CD4-positive, alpha-beta T cell treated with Interleukin-2 at 100 ng/mL for 4 hours (primary cell): ENCODE measurements at regions not wholly inside any gene's neighbourhood (a gene's known extent, or its start where the extent isn't known, plus 50 kb on each side); places are given as distances from the start of the nearest gene placed in this dataset.

ENCODE experiments used
- DNase-seq: peaks from one replicate; pipeline ENCODE4 v3.0.0-alpha.2; 2020; ENCODE audit warnings: low spot score

DNA sequence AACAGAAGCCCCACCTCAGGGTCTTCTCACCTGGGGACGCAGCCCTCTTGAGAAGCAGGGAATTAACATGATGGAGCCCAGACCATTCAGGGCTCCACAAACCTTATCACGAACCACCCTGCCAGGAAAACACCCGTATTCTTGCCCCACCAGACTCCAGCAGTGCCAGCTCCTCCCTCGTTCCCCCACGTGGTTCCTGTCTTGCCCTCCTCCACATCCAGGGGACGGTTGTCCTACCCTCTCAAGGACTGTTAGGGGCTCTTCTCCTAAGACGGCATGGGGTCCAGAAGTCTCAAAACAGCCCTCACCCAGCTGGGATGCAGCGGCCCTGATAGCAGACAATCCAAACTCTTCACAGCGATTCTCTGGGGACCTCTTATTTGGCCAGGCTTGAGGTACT lies 372.2 kb upstream of the HS6ST1 start:
- DNase-seq: no peak

- no peak for DNase-seq
Observed at GRCh38 chr2:128691526-128691925, 372.9 kb upstream of the HS6ST1 start.

- DNase-seq: no peak
Observed at GRCh38 chr2:128692895-128693742, 374.5 kb upstream of the HS6ST1 start.

- no peak for DNase-seq
Observed at GRCh38 chr2:128693743-128694029, 375.0 kb upstream of the HS6ST1 start.

- DNase-seq: no peak
Observed at GRCh38 chr2:128695646-128696220, 377.1 kb upstream of the HS6ST1 start.

GRCh38 chr2:128696421-128696820 lies 377.8 kb upstream of the HS6ST1 start:
- no peak for DNase-seq

- DNase-seq: no peak
Observed at GRCh38 chr2:128701418-128701817, 382.8 kb upstream of the HS6ST1 start.

DNA sequence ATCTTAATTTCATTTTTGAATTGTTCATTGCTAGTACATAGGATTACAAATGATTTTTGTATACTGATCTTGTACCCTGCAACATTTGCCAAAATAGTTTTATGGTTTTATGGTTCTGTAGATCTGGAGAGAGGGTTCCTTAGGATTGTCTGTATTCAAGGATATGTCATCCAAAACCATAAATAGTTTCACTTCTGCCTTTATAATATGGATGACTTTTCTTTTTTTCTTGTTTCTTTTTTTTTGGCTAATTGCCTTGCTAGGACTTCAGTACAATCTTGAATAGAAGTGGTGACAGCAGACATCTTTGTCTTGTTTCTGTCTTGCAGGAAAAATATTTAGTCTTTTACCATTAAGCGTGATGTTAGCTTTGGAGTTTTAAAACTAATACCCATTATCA lies 383.9 kb upstream of the HS6ST1 start:
- DNase-seq: no peak

GRCh38 chr2:128708106-128708816 lies 389.6 kb upstream of the HS6ST1 start:
- DNase-seq: no peak

DNA sequence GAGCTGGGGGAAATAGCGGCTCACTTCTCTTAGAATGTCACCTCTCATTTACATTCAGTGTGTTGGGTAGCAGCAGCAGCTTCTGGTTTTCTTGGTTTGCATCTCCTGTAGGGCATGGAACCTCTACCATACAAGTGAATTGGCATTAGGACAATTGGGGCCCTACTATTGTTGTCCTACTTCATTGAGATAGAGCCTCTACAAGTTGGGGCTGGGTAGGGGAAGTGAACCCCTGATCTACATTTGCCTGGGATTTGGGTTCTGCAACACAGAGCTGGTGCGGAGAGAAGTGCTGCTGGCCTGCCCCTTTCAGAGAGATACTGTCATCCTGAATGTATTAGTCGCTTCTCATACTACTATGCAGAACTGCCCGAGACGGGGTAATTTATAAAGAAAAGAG lies 391.6 kb upstream of the HS6ST1 start:
- no peak for DNase-seq

GRCh38 chr2:128710729-128711128 lies 392.1 kb upstream of the HS6ST1 start:
- DNase-seq: no peak

- no peak for DNase-seq
Observed at GRCh38 chr2:128714285-128714684, 395.6 kb upstream of the HS6ST1 start.

- DNase-seq: no peak
Observed at GRCh38 chr2:128714851-128715312, 396.2 kb upstream of the HS6ST1 start.

DNA sequence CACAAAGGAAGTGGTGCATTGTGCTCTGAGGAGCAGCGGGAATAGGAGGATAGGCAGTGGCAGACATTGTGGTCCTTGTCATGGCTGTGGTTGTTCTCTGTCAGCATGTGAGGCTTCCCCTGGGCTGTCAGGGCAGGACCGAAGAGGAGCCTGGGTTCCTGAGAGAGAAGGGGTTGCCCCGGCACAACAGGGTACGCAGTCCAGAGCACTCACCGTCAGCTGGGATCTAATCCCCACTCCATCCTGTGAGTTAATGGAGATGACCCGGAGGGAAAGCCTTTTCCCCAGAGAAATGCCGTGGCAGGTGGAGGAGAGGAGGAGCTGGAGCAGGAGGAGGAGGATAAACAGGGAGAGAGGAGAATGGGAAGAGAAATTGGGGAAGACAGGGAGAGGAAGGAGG lies 396.7 kb upstream of the HS6ST1 start:
- DNase-seq: no peak

DNA sequence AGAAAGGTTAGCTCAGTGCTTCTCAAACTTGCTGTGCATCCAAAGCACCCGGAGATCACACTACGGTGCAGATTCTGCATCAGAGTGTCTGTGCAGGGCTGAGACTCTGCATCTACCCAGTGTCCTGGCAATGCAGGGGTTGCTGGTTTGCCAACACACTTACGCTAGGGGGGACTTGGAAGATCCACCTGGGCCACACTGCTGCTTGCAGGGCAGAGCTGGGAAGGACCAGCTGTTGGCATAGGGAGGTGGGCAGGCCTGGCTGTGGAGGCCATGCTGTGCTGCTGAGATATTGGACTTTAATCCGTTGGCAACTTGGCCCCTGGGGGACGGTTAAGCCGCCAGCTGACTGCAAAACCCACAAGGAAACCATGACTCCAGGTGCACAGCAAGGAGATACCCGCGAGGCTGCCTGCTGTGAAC lies 397.6 kb upstream of the HS6ST1 start:
- no peak for DNase-seq

DNA sequence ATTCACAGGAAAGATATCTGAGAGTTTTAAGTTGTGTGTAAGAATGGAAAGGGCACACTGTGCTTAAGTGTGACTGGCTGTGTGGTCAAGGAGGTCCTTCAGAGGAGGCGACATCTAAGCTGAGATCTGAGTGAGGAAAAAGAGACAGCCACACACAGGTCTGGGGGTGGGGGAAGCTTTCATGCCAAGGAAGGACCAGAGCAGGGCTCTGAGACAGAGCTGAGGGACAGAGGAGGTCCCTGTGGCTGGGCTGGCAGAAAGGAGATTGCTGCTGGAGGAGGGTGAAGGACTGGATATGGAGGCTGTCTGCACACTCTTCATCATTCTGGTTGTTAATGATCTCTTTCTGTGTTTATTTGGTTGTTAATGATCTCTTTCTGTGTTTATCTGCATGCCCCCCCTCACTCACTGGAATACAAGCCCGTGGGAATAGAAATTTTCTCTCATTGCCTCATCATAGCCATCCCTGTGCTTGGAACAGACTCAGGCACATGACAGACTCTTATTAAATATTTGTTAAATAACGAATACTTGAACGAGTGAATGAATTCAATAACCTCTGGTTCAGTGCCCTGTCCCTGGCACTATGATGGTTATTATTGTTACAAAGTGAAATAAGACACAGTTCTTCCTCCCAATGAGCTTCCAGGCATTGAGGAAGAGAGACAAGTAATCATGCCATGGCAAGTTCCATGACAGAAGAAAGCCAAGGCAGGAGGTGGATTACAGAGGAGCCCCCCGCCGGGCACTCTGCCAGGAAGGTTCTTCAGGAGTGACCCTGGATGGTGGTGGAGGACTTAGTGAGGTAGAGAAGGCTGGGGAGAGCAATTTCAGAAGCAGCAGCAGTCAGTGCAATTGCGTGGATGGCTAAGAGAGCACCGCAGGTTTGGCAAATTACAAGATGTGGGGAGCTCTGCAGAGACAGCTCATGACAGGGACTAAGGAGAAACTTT lies 399.4 kb upstream of the HS6ST1 start:
- no peak for DNase-seq

DNA sequence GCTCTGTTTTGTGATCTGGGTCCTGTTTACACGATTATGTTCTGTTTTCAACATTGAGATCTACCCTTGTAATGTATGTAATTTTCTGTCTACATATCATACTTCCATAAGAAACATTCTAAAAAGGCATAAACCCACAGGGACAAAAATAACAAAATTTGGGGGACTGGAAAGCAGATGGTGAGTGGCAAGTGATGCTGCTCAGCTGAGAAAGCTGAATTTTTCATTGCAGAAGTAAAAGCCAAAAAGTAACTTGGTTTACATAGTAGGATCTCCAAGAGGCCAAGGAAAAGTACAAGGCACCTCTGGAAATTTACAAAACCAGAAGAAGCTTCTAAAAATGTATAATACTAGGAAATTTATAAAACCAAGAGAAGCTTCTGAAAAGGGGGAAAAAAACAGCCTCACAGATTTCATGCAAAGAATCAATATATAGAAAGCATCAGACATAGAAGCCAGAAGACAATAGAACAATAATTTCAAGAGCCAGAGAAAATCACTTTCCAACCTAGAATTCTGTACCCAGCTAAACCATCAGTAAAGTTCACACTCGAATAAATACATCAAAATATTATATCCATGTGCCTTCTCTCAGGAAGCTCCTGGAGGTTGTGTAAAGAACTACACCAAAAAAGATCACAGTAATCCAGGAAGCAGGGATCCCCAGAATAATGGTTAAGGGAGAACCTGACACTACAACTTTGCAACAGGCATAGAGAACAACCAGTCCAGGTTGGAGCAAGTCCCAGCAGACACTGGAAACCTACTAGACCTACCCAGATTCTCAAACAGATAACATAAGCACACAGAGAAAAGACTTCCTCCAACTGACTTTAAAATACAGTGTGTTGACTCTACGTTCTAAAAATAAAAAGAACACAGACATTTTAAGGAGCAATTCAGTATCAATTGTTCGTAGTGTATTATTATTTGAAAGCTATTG lies 401.7 kb upstream of the HS6ST1 start:
- no peak for DNase-seq

DNA sequence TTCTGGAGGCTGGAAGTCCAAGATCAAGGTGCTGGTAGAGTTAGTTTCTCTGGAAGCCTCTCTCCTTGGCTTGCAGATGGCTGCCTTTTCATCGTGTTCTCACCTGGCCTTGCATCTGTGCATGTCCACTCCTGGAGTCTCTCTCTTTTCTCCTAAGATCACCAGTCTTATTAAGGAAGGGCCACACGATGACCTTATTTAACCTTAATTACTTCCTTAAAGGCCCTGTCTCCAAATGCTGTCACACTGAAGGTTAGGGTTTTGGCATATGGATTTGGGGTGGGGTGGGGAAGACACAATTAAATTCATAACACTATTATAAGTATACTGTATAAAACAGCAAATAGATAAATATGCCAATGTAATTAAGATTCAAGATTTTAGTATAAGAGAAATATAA lies 402.4 kb upstream of the HS6ST1 start:
- DNase-seq: no peak

- DNase-seq: no peak
Observed at GRCh38 chr2:128722489-128722888, 403.8 kb upstream of the HS6ST1 start.

GRCh38 chr2:128724547-128724946 lies 405.9 kb upstream of the HS6ST1 start:
- DNase-seq: no peak

DNA sequence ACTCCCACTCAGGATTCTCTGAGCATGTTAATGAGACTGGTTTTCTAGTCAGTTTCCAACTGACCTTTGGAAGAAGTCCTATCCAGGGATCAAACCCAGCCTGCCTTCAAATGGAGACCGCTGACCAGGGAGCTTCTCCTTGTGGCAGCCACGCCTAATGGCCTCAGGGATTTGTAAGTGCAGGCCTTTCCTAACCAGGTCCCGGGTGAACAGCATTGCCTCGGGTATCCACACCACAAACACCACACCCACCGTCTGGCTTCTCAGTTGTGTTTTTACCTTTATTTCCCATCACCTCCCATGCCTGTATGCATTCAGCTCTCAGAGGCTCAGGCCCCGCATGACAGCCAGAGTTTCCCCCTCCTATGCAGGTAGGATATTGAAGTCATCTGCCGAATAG lies 406.3 kb upstream of the HS6ST1 start:
- no peak for DNase-seq
